GM23338 (cell line): ENCODE measurements at regions not wholly inside any gene's neighbourhood (a gene's known extent, or its start where the extent isn't known, plus 50 kb on each side); places are given as distances from the start of the nearest gene placed in this dataset.
"Not testable (repeated sequence)": the region's sequence is repeated elsewhere in the genome, so short reads cannot be mapped to it uniquely, and the experiment has no call there.

Source experiments
- ATAC-seq: fragments of 200-7000 bp; cut with Tn5 transposase; 3 replicates; pipeline ENCODE4 v1.9.1; 2020
- DNase-seq: peaks from one replicate; pipeline ENCODE4 v3.0.0-alpha.2; 2015; ENCODE audit warnings: low spot score
- H2AFZ ChIP-seq: fragments of 200-600 bp; sonication (generic); 2 replicates; pipeline ENCODE4 v1.8.0; 2016; ENCODE audit warnings: antibody characterized with exemption, mild to moderate bottlenecking, moderate library complexity
- H3F3A ChIP-seq: fragments of 200-600 bp; sonication (generic); replicated peaks from 2 replicates; pipeline ENCODE4 v1.8.0; 2017; ENCODE audit warnings: antibody characterized with exemption, mixed run types, low read depth
- H3K27ac ChIP-seq: fragments of 200-600 bp; sonication (generic); 2 replicates; pipeline ENCODE4 v1.6.1; 2016; ENCODE audit warnings: low read depth
- H3K27me3 ChIP-seq: fragments of 200-600 bp; sonication (generic); 2 replicates; pipeline ENCODE4 v1.8.0; 2016; ENCODE audit warnings: mild to moderate bottlenecking, mixed run types, moderate library complexity; ENCODE audit not compliant: insufficient read depth
- H3K36me3 ChIP-seq: fragments of 200-600 bp; sonication (generic); 2 replicates; pipeline ENCODE4 v1.8.0; 2016; ENCODE audit warnings: mild to moderate bottlenecking; ENCODE audit not compliant: insufficient read depth
- H3K4me1 ChIP-seq: fragments of 200-600 bp; sonication (generic); 2 replicates; pipeline ENCODE4 v1.8.0; 2016; ENCODE audit warnings: mild to moderate bottlenecking, moderate library complexity; ENCODE audit not compliant: insufficient read depth
- H3K4me2 ChIP-seq: fragments of 200-600 bp; sonication (generic); 2 replicates; pipeline ENCODE4 v1.7.1; 2017; ENCODE audit warnings: mixed run types
- H3K4me3 ChIP-seq: fragments of 200-600 bp; sonication (generic); 2 replicates; pipeline ENCODE4 v1.6.1; 2016; ENCODE audit warnings: mixed run types
- H3K79me2 ChIP-seq: fragments of 200-600 bp; sonication (generic); replicated peaks from 2 replicates; pipeline ENCODE4 v1.8.0; 2017; ENCODE audit warnings: mild to moderate bottlenecking; ENCODE audit not compliant: insufficient read depth
- H3K9me2 ChIP-seq: fragments of 200-600 bp; sonication (generic); 2 replicates; pipeline ENCODE4 v1.8.0; 2017; ENCODE audit not compliant: insufficient read depth
- H4K20me1 ChIP-seq: fragments of 200-600 bp; sonication (generic); replicated peaks from 2 replicates; pipeline ENCODE4 v1.8.0; 2017; ENCODE audit warnings: mild to moderate bottlenecking; ENCODE audit not compliant: insufficient read depth
- H3K27ac Mint-ChIP-seq: 2 replicates; pipeline ENCODE4 v1.8.0; 2020; ENCODE audit warnings: inconsistent platforms, mild to moderate bottlenecking, moderate library complexity, mixed read lengths
- H3K27me3 Mint-ChIP-seq: 3 replicates; pipeline ENCODE4 v1.8.0; 2022; ENCODE audit warnings: low read depth, mild to moderate bottlenecking, moderate library complexity, mixed read lengths, inconsistent platforms; ENCODE audit not compliant: insufficient read depth, poor library complexity
- H3K36me3 Mint-ChIP-seq: 3 replicates; pipeline ENCODE4 v1.8.0; 2021; ENCODE audit warnings: low read depth, mild to moderate bottlenecking, inconsistent platforms, moderate library complexity, mixed read lengths
- H3K4me1 Mint-ChIP-seq: 3 replicates; pipeline ENCODE4 v1.8.0; 2020; ENCODE audit warnings: mild to moderate bottlenecking, inconsistent platforms, mixed read lengths
- H3K4me3 Mint-ChIP-seq: 3 replicates; pipeline ENCODE4 v1.8.0; 2021; ENCODE audit warnings: moderate library complexity, mild to moderate bottlenecking, inconsistent platforms, mixed read lengths
- H3K9me3 Mint-ChIP-seq: 3 replicates; pipeline ENCODE4 v1.8.0; 2020; ENCODE audit warnings: moderate library complexity, mild to moderate bottlenecking, inconsistent platforms, mixed read lengths
- CTCF ChIP-seq, 2 experiments: fragments of 200-600 bp in 1 of 2; sonication (generic) in 1 of 2; conservative IDR thresholded peaks; 2 replicates each; pipeline versions ENCODE4 v1.5.1 to v1.6.1; 2016 to 2017; ENCODE audit warnings: antibody characterized with exemption in 2 of 2, low read depth in 2 of 2, mild to moderate bottlenecking in 2 of 2, moderate library complexity in 1 of 2
- ETS1 ChIP-seq: IDR thresholded peaks from 2 replicates; pipeline ENCODE4 v1.6.1; 2016; ENCODE audit warnings: antibody characterized with exemption
- ZNF114 ChIP-seq: fragments of 250-450 bp; sonication (Bioruptor Pico); IDR thresholded peaks from 2 replicates; pipeline ENCODE4 v1.5.0; 2020; ENCODE audit warnings: mild to moderate bottlenecking, moderate library complexity
- ZNF331 ChIP-seq: fragments of 250-450 bp; sonication (Bioruptor Pico); IDR thresholded peaks from 2 replicates; pipeline ENCODE4 v1.5.0; 2020; ENCODE audit warnings: low read depth, mild to moderate bottlenecking, moderate library complexity
- ZNF462 ChIP-seq: fragments of 250-450 bp; sonication (Bioruptor Pico); IDR thresholded peaks from 2 replicates; pipeline ENCODE4 v1.5.0; 2020; ENCODE audit warnings: mild to moderate bottlenecking, moderate library complexity

GRCh38 chr14:38357557-38357956, 101.7 kb upstream of the CLEC14A start (continued):
- no peak for TF ChIP-seq ZNF462 (CRISPR knock-in tag)
- TF ChIP-seq ETS1: no peak
- no peak for TF ChIP-seq ZNF331
- no peak for TF ChIP-seq ZNF114 (CRISPR knock-in tag)

GRCh38 chr14:38355473-38355872, 99.6 kb upstream of the CLEC14A start:
- not testable (repeated sequence) for H3K4me2 ChIP-seq, H3K4me3 ChIP-seq, H3K27me3 Mint-ChIP-seq, H3K9me2 ChIP-seq, H3K4me1 ChIP-seq, H3K36me3 ChIP-seq, H3K27me3 ChIP-seq, H3F3A ChIP-seq, H3K27ac ChIP-seq, H4K20me1 ChIP-seq, H3K4me3 Mint-ChIP-seq, DNase-seq, H3K4me1 Mint-ChIP-seq, H3K79me2 ChIP-seq, H3K27ac Mint-ChIP-seq, H2AFZ ChIP-seq, ATAC-seq
- H3K9me3 Mint-ChIP-seq: peaks cover 21% of the 10 kb centered on the region
- peaks cover 14% of the 10 kb centered on the region; the same call in 2 of the 3 replicates for H3K36me3 Mint-ChIP-seq
- peak; percentile 13 to 49; a peak in 2 of 4 replicates for TF ChIP-seq CTCF (conservative IDR thresholded peaks at IDR 0.05; ENCODE audit: low read depth in 2 of 2)
